CD4-positive, alpha-beta T cell (primary cell): ENCODE measurements at regions not wholly inside any gene's neighbourhood (a gene's known extent, or its start where the extent isn't known, plus 50 kb on each side); places are given as distances from the start of the nearest gene placed in this dataset.

ENCODE experiments used
- ATAC-seq: fragments of 200-7000 bp; cut with Tn5 transposase; one replicate; pipeline ENCODE4 v1.10.0; 2022; ENCODE audit warnings: mild to moderate bottlenecking; ENCODE audit not compliant: poor library complexity
- CTCF ChIA-PET: fragments of 350-600 bp; sonication (Branson Sonifier 250); formaldehyde crosslinking; loops from one replicate; lab custom pipeline; 2021; ENCODE audit warnings: antibody characterized with exemption, inconsistent platforms; lab: Charles Lee
- POLR2A ChIA-PET: fragments of 350-600 bp; sonication (Branson Sonifier 250); formaldehyde crosslinking; loops from one replicate; lab custom pipeline; 2021; ENCODE audit warnings: antibody characterized with exemption, inconsistent platforms; lab: Charles Lee
- DNase-seq, 14 experiments: peaks; one replicate each; pipeline ENCODE4 v3.0.0-alpha.2; 2013 to 2020; ENCODE audit warnings: mixed read lengths in 2 of 14
- H3K27ac ChIP-seq, 2 donors: one replicate each; pipeline versions ENCODE4 v1.5.1 to v1.7.0; 2013; ENCODE audit warnings: low read length in 2 of 2, low read depth in 1 of 2, mild to moderate bottlenecking in 1 of 2
- H3K27me3 ChIP-seq, 2 experiments: 1 replicate in 1 of 2; 2 replicates in 1 of 2; pipeline versions ENCODE4 v1.6.1 to v1.7.0; 2013; ENCODE audit warnings: low read length in 2 of 2, control low read depth in 1 of 2, mild to moderate bottlenecking in 1 of 2, moderate library complexity in 1 of 2; ENCODE audit not compliant: insufficient read depth in 2 of 2, control insufficient read depth in 1 of 2
- H3K36me3 ChIP-seq: one replicate; pipeline ENCODE4 v1.6.1; 2013; ENCODE audit warnings: low read length, control low read depth; ENCODE audit not compliant: insufficient read depth
- H3K4me1 ChIP-seq: one replicate; pipeline ENCODE4 v1.6.1; 2013; ENCODE audit warnings: low read length, control low read depth; ENCODE audit not compliant: insufficient read depth
- H3K4me3 ChIP-seq: one replicate; pipeline ENCODE4 v1.5.1; 2013; ENCODE audit warnings: mild to moderate bottlenecking, low read length, moderate library complexity
- H3K9me3 ChIP-seq, 2 experiments: 1 replicate in 1 of 2; 2 replicates in 1 of 2; pipeline versions ENCODE4 v1.6.1 to v1.7.0; 2013; ENCODE audit warnings: low read length in 2 of 2, mild to moderate bottlenecking in 2 of 2, control low read depth in 1 of 2, moderate library complexity in 1 of 2; ENCODE audit not compliant: control insufficient read depth in 1 of 2, insufficient read depth in 1 of 2
- H3K27ac Mint-ChIP-seq: one replicate; pipeline ENCODE4 v1.8.0; 2020; ENCODE audit warnings: mixed read lengths
- H3K27me3 Mint-ChIP-seq: one replicate; pipeline ENCODE4 v1.8.0; 2021; ENCODE audit warnings: mixed read lengths
- H3K36me3 Mint-ChIP-seq: one replicate; pipeline ENCODE4 v1.8.0; 2021; ENCODE audit warnings: low read depth, mixed read lengths
- H3K4me1 Mint-ChIP-seq: one replicate; pipeline ENCODE4 v1.8.0; 2021; ENCODE audit warnings: low read depth, mixed read lengths
- H3K4me3 Mint-ChIP-seq: one replicate; pipeline ENCODE4 v1.8.0; 2020; ENCODE audit warnings: mild to moderate bottlenecking, mixed read lengths
- H3K9me3 Mint-ChIP-seq: one replicate; pipeline ENCODE4 v1.8.0; 2020; ENCODE audit warnings: mixed read lengths
- CTCF ChIP-seq: fragments of 200-600 bp; IDR thresholded peaks from one replicate; pipeline ENCODE4 v1.8.0; 2022; ENCODE audit warnings: antibody characterized with exemption, mild to moderate bottlenecking
- intact Hi-C, 2 experiments: fragments of 100-400 bp; cut with DNase I in 1 of 2; cut with micrococcal nuclease in 1 of 2; formaldehyde crosslinking; loops; one replicate each; pipeline versions ENCODE4 v1.15.1 to v1.9.0; 2023 to 2025; cut with DNase I, micrococcal nuclease

- CTCF ChIA-PET = no interaction called here
Measured at GRCh38 chr18:40168026-40168425, 1787.0 kb upstream of the PIK3C3 start.

GRCh38 chr18:40163254-40163653 is 1791.8 kb upstream of the PIK3C3 start:
- no peak overlapping the region for H3K4me3 Mint-ChIP-seq
- Histone ChIP-seq H3K27me3 (no peaks in the 10 kb centered on the region), H3K9me3 (no peaks in the 10 kb centered on the region), H3K27ac (no peak overlapping the region), H3K36me3 (no peaks in the 10 kb centered on the region), H3K4me1 (no peaks in the 10 kb centered on the region), H3K4me3 (no peak overlapping the region)
- POLR2A ChIA-PET = no interaction called here
- H3K9me3 Mint-ChIP-seq = peaks cover 3% of the 10 kb centered on the region
- CTCF ChIA-PET = no interaction called here
- TF ChIP-seq CTCF = no peak
- intact Hi-C loops = no loop called here
- ATAC-seq = no peak
- H3K4me1 Mint-ChIP-seq = no peaks in the 10 kb centered on the region
- no peaks in the 10 kb centered on the region for H3K36me3 Mint-ChIP-seq
- H3K27me3 Mint-ChIP-seq = no peaks in the 10 kb centered on the region
- no peak overlapping the region for H3K27ac Mint-ChIP-seq
- no peak for DNase-seq

More at GRCh38 chr18:40168026-40168425, 1787.0 kb upstream of the PIK3C3 start:
- no peak for ATAC-seq
- no peaks in the 10 kb centered on the region for H3K4me1 Mint-ChIP-seq
- no peak overlapping the region for H3K27ac Mint-ChIP-seq
- H3K4me1 ChIP-seq = no peaks in the 10 kb centered on the region
- no peaks in the 10 kb centered on the region for H3K27me3 ChIP-seq
- H3K27me3 Mint-ChIP-seq = no peaks in the 10 kb centered on the region
- no peak overlapping the region for H3K27ac ChIP-seq
- POLR2A ChIA-PET = no interaction called here
- H3K4me3 Mint-ChIP-seq = no peak overlapping the region
- no peak for DNase-seq
- H3K9me3 ChIP-seq = no peaks in the 10 kb centered on the region
- TF ChIP-seq CTCF = no peak
- intact Hi-C loops = no loop called here
- no peaks in the 10 kb centered on the region for H3K36me3 Mint-ChIP-seq
- peaks cover 9% of the 10 kb centered on the region for H3K9me3 Mint-ChIP-seq
- no peaks in the 10 kb centered on the region for H3K36me3 ChIP-seq
- no peak overlapping the region for H3K4me3 ChIP-seq

GRCh38 chr18:40160361-40160760 is 1794.7 kb upstream of the PIK3C3 start:
- Histone ChIP-seq H3K27ac (no peak overlapping the region), H3K4me3 (no peak overlapping the region), H3K4me1 (no peaks in the 10 kb centered on the region), H3K36me3 (no peaks in the 10 kb centered on the region), H3K9me3 (no peaks in the 10 kb centered on the region), H3K27me3 (no peaks in the 10 kb centered on the region)
- TF ChIP-seq CTCF = no peak
- no peaks in the 10 kb centered on the region for H3K27me3 Mint-ChIP-seq
- H3K4me1 Mint-ChIP-seq = no peaks in the 10 kb centered on the region
- intact Hi-C loops = no loop called here
- ChIA-PET POLR2A (interaction anchor here (0.5 kb wide), 1 partner anchor 1688 kb away, joined by 4 read pairs; no protein-coding TSS in a partner anchor), CTCF (no interaction called here)
- H3K36me3 Mint-ChIP-seq = no peaks in the 10 kb centered on the region
- no peak for DNase-seq
- no peak overlapping the region for H3K27ac Mint-ChIP-seq
- no peak for ATAC-seq
- H3K4me3 Mint-ChIP-seq = no peak overlapping the region
- H3K9me3 Mint-ChIP-seq = peaks cover 5% of the 10 kb centered on the region
